ENCODE measurements at regions not wholly inside any gene's neighbourhood (a gene's known extent, or its start where the extent isn't known, plus 50 kb on each side); places are given as distances from the start of the nearest gene placed in this dataset.

DNA sequence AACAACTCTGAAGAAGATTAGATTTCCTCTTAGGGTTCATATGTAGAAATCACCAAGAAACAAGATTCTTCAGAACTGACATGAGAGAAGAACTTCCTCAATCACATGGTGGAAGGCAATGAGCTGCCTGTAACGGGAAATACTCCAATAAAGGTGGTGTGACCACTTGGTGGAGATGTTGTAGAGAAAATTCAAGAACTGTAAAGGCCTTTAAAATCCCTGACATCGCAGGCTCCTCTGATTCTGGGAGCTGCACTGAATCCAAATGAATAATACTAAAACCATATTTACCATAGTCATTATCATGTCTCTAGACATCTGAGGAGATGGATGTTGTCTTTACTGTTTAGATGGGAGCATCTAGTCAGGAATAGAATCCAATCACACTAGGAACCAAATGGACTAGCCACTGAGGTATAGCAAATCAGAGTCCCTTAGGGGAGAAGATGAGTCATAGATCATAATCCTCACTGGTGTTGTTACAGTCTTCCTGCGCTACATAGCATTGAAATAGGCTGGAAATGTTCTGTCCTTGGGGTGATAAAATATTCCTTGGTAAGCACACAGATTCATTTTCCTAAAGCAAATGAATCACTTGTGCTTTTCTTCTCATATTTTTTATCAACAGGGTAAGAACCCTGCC lies 321.6 kb upstream of the TENM4 start:
- DNase-seq: no peak

- no peak for DNase-seq
These were observed 317.5 kb upstream of the TENM4 start for GRCh38 chr11:79758325-79758724.

DNA sequence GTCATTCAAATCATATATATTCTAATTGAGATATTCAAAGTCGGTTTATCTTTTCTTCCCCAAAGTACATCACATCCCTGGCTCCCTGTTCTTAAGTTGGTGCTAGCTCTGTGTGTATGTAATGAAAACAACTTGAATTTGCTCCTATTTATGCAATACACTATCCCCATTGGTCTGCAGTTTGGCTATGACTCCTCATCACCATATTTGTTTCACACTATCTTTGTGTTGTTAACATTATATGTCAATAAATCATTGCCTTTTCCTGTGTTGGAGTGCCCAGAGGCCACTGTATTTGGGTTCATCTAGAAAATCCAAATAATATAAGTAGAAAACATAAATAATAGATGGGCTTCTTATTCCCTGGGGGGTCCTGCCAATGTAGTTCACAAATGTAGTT lies 306.6 kb upstream of the TENM4 start:
- DNase-seq: no peak

GRCh38 chr11:79744941-79745340 lies 304.1 kb upstream of the TENM4 start:
- no peak for DNase-seq

DNA sequence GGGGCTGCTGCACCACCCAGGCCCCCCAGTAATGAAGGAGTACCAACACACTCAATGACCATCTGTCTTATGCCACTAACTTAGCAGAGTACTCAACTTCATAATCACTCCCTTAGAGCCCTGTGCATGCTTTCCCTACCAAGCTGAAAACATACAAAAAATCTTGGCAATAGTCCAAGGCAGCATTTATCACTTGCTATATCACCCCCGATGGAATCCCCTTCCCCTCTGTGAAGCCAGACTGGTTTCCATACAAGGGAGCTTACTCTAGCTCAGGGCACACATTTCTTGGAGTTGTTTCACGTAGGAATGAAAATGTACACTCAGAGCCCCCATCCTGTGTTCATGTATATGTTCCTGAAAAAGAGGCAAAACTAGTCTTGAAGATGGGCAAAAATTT lies 301.3 kb upstream of the TENM4 start:
- no peak for DNase-seq

DNA sequence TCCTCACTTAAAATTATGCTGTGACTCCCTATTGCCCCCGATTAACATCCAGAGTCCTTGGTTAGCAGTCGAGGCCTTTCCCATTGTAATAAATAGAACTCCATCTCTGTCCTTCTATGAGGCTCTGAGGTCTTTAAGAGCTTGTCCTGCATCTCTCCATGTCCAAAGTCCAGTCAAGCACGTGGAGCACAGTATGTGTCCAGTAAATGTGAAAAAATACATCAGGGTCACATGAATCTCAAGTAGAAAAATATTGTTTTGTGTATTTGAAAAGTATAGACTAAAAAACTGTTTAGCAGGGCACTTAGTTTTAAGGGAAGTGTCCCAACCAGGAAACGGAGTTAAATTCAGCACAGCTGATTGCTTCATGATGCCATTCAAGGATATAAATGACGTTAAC lies 298.8 kb upstream of the TENM4 start:
- no peak for DNase-seq

DNA sequence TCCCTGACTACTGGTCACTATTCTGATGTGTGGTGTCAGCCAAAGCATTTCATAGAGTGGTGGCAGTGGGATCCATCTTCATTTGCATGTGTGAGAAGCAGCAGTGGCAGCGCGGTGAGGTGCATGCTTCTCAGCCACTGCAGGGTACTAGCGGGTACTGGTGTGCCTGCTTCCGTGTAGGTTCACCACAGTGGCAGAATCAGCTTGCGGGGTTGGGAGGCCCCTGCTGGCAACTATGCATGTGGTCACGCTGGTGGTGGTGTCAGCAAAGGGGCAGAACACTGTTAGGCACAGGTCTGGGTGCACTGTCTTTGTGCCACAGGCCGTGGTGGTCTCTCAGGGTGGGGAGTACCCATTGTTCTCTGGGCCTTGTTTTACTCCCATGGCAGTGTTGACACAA lies 286.4 kb upstream of the TENM4 start:
- DNase-seq: no peak

DNA sequence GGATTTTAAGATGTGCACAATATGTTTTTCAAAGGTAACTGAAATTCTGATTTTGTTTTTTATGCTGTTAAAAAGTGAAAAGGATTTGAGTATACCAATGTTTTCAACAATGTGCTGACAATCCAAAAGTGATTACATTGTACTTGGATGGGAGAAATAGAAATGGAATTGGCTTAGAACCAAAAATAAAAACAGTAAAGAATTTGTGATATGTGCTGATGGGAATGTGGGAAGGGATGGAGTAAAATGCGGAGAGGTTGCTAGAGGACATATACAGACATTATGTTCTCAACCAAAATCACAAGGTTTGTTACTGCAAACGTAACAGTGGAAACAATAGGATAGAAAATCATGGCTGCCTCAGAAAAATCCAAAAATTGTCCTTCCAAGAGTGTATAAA lies 279.3 kb upstream of the TENM4 start:
- no peak for DNase-seq

- DNase-seq: no peak
These were observed 267.6 kb upstream of the TENM4 start for GRCh38 chr11:79708319-79708932.

DNA sequence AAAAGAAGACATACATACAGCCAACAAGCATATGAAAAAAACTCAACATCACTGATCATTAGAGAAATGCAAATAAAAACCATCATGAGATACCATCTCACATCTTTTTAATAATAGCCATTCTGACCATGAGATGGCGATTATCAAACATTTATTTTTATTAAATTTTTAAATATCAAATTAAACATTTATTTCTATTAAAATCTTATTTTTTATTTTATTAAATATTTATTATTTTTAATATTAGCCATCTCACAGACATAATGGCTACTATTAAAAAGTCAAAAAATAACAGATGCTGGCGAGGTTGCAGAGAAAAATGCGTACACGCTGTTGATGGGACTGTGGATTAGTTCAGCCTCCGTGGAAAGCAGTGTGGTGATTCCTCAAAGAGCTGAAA lies 264.8 kb upstream of the TENM4 start:
- DNase-seq: no peak

DNA sequence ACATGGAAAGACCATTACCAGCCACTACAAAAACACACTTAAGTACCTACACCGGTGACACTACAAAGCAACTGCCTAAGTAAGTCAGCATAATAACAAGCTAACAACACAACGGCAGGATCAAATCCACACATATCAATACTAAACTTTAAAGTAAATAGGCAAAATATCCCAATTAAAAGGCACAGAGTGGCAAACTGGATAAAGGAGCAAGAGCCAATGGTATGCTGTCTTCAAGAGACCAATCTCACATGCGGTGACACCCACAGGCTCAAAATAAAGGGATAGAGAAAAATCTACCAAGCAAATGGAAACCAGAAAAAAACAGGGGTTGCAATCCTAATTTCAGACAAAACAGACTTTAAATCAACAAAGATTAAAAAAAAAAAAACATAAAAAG lies 261.5 kb upstream of the TENM4 start:
- DNase-seq: no peak

- DNase-seq: no peak
These were observed 258.4 kb upstream of the TENM4 start for GRCh38 chr11:79699246-79699645.

DNA sequence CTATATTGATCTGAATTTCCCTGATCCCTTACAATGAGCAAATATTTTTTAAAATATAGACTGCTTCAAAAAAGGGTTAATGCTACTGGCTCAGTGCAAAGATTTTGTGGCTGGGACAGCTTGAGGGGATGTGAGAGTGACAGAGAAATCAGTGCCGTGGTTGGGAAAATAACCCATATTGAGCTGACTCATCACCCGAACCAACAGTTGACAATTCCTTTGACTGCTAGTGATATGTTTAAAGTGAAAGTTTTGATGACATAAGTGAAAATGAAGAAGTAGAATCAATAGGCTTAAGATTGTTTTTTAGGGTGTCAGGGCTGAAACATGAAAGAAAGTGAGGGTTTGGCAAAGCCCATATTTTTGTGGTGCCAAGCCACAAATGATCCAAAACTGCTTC lies 257.1 kb upstream of the TENM4 start:
- DNase-seq: no peak

- DNase-seq: no peak
These were observed 253.5 kb upstream of the TENM4 start for GRCh38 chr11:79694368-79694767.

DNA sequence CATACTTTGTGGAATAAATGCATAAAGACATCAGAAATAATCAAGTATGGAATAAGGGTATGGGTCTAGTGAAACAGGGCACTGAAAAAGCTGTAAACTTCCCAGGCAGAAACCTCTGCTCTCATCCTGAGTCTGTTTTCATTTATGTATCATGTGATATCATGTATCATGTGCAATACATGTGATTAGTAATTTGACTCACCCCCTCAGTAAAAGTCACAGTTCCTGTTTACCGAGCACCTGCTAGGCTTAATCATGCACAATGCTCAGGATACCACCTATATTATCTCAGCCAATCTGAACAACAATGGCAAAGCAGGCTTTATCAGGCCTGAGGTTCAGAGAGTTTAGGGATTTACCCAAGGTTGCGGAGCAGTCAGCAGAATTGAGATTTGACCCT lies 250.6 kb upstream of the TENM4 start:
- no peak for DNase-seq

- no peak for DNase-seq
These were observed 246.0 kb upstream of the TENM4 start for GRCh38 chr11:79686703-79687419.

GRCh38 chr11:79683930-79684329 lies 243.1 kb upstream of the TENM4 start:
- DNase-seq: no peak

- no peak for DNase-seq
These were observed 238.1 kb upstream of the TENM4 start for GRCh38 chr11:79678780-79679452.

GRCh38 chr11:79676396-79676795 lies 235.6 kb upstream of the TENM4 start:
- no peak for DNase-seq

- no peak for DNase-seq
These were observed 234.3 kb upstream of the TENM4 start for GRCh38 chr11:79675081-79675480.

GRCh38 chr11:79672786-79673185 lies 232.0 kb upstream of the TENM4 start:
- no peak for DNase-seq

GRCh38 chr11:79671401-79671800 lies 230.6 kb upstream of the TENM4 start:
- no peak for DNase-seq

DNA sequence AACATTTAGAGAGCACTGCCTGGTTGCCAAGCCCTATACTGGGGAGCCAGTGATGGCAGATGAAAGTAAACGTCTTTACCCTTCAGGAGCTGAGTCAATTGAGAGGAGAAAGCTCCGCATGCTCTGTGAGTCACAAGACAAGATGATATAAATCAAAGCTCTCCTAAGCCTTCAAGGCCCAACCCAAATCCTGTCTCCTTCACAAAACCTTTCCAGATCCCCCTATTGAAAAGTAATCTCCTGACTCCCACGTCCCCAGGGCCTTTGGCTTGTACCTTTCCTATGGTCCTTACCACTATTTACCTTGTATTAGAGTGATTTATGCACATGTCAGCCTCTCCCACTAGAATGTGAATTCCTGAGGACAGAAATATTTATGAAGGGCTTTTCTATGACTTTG lies 230.1 kb upstream of the TENM4 start:
- no peak for DNase-seq

GRCh38 chr11:79668575-79668974 lies 227.7 kb upstream of the TENM4 start:
- no peak for DNase-seq

Data from activated CD4-positive, alpha-beta T cell treated with anti-CD3 and anti-CD28 coated beads, Interleukin-2, amount 50 U/mL, for 1 hour (primary cell).